ENCODE measurements at regions not wholly inside any gene's neighbourhood (a gene's known extent, or its start where the extent isn't known, plus 50 kb on each side); places are given as distances from the start of the nearest gene placed in this dataset.

DNA sequence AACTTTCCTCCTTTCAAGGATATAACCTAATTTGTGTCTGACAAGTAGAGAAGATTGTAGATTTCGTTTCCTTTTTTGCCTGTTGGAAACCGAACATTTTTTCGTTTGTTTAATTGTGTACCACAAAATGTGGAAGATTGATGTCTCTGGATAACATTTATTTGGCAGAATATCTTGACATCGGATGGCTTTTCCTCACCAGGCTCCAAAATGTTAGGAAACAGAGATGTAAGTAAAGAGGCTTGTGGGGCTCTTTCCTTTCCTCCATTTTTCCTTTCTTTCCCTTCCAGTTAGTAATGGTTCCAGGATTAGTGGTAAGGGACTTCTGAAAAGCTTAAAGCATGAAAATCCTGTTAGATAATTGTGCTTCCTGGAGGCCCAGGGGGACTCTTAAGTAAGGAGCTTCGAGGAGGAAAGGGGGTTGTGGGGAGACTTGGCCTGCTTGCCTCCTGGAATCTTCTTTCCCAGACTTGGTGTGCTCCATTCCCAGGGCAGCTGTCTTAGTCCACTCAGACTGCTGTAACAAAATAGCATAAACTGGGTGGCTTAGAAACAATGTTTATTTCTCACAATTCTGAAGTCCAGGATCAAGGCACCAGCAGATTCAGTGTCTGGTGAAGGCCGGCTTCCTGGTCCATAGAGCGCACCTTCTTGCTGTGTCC lies 243.1 kb upstream of the PWP1 start:
- H3K4me1 ChIP-seq (ENCODE audit: insufficient read depth, low read length): peaks cover 4% of the 10 kb centered on the region; the same call in 1 of the 2 replicates
- no peak overlapping the region for H3K56ac ChIP-seq (ENCODE audit: insufficient read length, low read depth, low read length)
- no peaks in the 10 kb centered on the region for H3K9me3 ChIP-seq (ENCODE audit: control insufficient read depth, low read depth, low read length)
- Mint-ChIP-seq H3K27me3 (ENCODE audit: low read depth) (no peaks in the 10 kb centered on the region; the same call in 1 of the 2 replicates), H3K4me3 (no peak overlapping the region), H3K4me1 (peaks cover 21 to 24% of the 10 kb centered on the region in 2 experiments), H3K9me3 (no peaks in the 10 kb centered on the region), H3K27ac (no peak overlapping the region), H3K36me3 (ENCODE audit: insufficient read depth in 1 of 3, low read depth in 3 of 3) (no peaks in the 10 kb centered on the region)
- no peak overlapping the region for H2BK15ac ChIP-seq (ENCODE audit: low read depth, low read length)
- no peak overlapping the region for H3T11ph ChIP-seq (ENCODE audit: low read length)
- TF ChIP-seq, protein P1, sequence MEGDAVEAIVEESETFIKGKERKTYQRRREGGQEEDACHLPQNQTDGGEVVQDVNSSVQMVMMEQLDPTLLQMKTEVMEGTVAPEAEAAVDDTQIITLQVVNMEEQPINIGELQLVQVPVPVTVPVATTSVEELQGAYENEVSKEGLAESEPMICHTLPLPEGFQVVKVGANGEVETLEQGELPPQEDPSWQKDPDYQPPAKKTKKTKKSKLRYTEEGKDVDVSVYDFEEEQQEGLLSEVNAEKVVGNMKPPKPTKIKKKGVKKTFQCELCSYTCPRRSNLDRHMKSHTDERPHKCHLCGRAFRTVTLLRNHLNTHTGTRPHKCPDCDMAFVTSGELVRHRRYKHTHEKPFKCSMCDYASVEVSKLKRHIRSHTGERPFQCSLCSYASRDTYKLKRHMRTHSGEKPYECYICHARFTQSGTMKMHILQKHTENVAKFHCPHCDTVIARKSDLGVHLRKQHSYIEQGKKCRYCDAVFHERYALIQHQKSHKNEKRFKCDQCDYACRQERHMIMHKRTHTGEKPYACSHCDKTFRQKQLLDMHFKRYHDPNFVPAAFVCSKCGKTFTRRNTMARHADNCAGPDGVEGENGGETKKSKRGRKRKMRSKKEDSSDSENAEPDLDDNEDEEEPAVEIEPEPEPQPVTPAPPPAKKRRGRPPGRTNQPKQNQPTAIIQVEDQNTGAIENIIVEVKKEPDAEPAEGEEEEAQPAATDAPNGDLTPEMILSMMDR (conservative IDR thresholded peaks at IDR 0.05): no peak
- H4K91ac ChIP-seq (ENCODE audit: insufficient read length, low read depth, low read length): no peak overlapping the region
- H4K5ac ChIP-seq (ENCODE audit: insufficient read length, low read depth, low read length): no peak overlapping the region
- H3K4ac ChIP-seq (ENCODE audit: low read depth, low read length): no peak overlapping the region
- no peak overlapping the region for H3K27ac ChIP-seq (ENCODE audit: insufficient read length, low read depth, low read length)
- no peak overlapping the region for H3K4me2 ChIP-seq (ENCODE audit: insufficient read depth, insufficient read length, low read length)
- no peaks in the 10 kb centered on the region for H3K79me1 ChIP-seq (ENCODE audit: insufficient read depth, low read depth, low read length, poor library complexity, severe bottlenecking)
- H3K18ac ChIP-seq (ENCODE audit: insufficient read length, low read depth, low read length): no peak overlapping the region
- H3K9ac ChIP-seq (ENCODE audit: extremely low read depth, insufficient read length, low read length): no peak overlapping the region
- H2BK12ac ChIP-seq (ENCODE audit: insufficient read length, low read depth, low read length): no peak overlapping the region
- no peak overlapping the region for H4K8ac ChIP-seq (replicated peaks; ENCODE audit: insufficient read length, low read depth, low read length)
- H3K14ac ChIP-seq (ENCODE audit: insufficient read depth, low read length): no peak overlapping the region
- no peak overlapping the region for H2AFZ ChIP-seq (ENCODE audit: low read length)
- no peaks in the 10 kb centered on the region for H3K79me2 ChIP-seq (ENCODE audit: insufficient read depth, low read length)
- no peaks in the 10 kb centered on the region for H4K20me1 ChIP-seq (ENCODE audit: control insufficient read depth, insufficient read depth, insufficient read length)
- H2BK20ac ChIP-seq (ENCODE audit: low read depth, low read length, poor library complexity, severe bottlenecking): no peak overlapping the region
- WGBS (ENCODE audit: extremely low coverage, insufficient read length, low lambda C conversion rate): no CpG with 5 or more reads among the region's 7 CpGs
- DNase-seq: no peak
- H2AK5ac ChIP-seq (ENCODE audit: insufficient read length, low read length): no peak overlapping the region
- H3K27me3 ChIP-seq (ENCODE audit: insufficient read depth, low read length): no peaks in the 10 kb centered on the region
- no peak overlapping the region for H3K23ac ChIP-seq (ENCODE audit: insufficient read length, low read depth, low read length)
- no peak overlapping the region for H2BK120ac ChIP-seq (ENCODE audit: low read depth, low read length, poor library complexity, severe bottlenecking)
- H3K23me2 ChIP-seq (ENCODE audit: insufficient read length, low read depth, low read length, poor library complexity, severe bottlenecking): no peaks in the 10 kb centered on the region
- no peak overlapping the region for H2BK5ac ChIP-seq (ENCODE audit: insufficient read length, low read length)

All from H9 (cell line).